GM18502 (cell line): ENCODE measurements at regions not wholly inside any gene's neighbourhood (a gene's known extent, or its start where the extent isn't known, plus 50 kb on each side); places are given as distances from the start of the nearest gene placed in this dataset.

Experiments used
- ATAC-seq: cut with Tn5 transposase; IDR thresholded peaks from one replicate; pipeline ENCODE4 v1.9.1; 2021; ENCODE audit warnings: mild to moderate bottlenecking; ENCODE audit not compliant: unreplicated experiment, poor library complexity

- ATAC-seq, result no peak
These were observed 827.0 kb upstream of the IGFBP3 start for GRCh38 chr7:46747869-46748576.

GRCh38 chr7:46746695-46747687 is 825.9 kb upstream of the IGFBP3 start:
- no peak for ATAC-seq

- no peak for ATAC-seq
These were observed 824.6 kb upstream of the IGFBP3 start for GRCh38 chr7:46745707-46746090.

- ATAC-seq, result no peak
These were observed 824.1 kb upstream of the IGFBP3 start for GRCh38 chr7:46744957-46745706.

DNA sequence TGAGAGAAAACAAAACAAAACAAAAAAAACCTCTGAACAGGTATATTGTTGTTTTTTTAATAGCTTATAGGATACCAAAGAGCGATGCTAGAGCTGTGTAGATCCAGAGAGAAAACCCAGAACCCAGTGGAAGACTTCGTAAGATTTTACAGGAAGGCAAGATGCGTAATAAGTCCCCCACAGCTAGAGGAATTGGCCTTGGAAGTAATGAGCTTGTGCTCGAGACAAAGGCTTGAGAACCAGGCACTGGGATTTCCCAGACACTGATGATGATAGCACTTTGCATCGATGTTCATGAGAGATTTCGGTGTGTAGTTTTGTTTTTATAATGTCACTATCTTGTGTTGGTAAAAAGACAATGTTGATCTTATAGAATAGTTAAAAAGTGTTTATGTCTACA is 821.5 kb upstream of the IGFBP3 start:
- ATAC-seq, result no peak

DNA sequence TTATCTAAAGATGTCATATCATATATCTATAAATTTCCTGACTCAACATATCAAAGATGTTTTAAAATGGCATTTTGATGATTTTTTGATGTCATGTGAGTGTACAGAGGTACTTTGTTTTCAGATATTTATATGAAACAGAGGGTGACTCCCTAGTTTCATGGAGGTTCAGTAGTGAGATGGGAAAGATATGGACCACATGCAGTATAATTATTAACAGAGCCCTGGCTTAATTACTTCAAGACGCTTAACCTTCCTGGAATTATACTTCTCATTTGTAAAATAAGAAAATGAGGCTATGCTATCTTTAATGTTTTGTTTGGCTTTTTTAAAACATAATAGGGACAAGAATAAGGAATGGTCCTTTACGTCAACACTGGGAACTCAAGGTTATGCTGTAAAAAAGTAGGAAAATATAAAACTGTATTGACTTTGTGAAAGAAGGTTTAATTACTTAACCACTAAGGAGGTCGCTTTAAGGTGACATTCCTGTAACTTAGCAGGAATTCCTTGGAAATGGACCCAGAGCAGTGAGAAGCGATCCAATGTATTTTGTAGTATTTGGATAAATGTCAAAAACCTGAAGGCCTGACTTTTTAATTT is 821.0 kb upstream of the IGFBP3 start:
- no peak for ATAC-seq

GRCh38 chr7:46741181-46741580 is 820.1 kb upstream of the IGFBP3 start:
- no peak for ATAC-seq

GRCh38 chr7:46739518-46740234 is 818.6 kb upstream of the IGFBP3 start:
- no peak for ATAC-seq

DNA sequence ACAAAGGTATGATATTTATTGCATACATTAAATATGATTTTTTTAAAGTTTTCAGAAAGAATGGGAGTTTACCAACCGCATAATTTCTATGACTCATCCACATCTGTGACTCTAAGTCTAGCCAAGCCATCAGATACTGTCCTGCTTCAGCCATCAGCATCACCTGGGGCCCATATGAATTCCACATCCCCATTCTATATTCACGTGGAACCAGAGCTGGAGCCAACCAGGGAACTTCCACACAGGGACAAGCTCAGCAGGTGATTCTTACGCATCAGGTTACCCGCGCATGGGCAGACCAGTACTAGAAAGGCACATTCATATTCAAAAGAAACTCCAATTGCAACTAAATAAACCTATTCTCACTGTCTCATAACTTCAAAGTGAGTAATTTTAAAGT is 817.7 kb upstream of the IGFBP3 start:
- ATAC-seq, result no peak

DNA sequence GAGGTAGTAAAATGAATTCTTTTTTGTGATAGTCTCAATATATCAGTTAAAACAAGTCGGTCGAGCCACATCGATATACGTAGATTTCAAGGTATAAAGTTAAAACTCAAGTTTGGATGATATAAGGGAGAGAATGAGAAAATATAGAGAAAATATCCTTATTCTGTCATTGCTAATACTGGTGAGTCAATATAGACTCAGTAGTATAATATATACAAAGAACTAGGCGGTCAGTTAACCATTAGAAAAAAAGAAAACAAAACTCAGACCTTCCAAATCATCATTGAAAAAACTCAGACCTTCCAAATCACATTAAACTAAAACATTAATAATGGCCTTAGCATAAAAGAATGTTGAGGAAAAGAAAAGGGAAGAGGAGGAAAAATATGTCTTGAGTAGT is 817.1 kb upstream of the IGFBP3 start:
- no peak for ATAC-seq

GRCh38 chr7:46725838-46726237 is 804.8 kb upstream of the IGFBP3 start:
- ATAC-seq, result no peak

DNA sequence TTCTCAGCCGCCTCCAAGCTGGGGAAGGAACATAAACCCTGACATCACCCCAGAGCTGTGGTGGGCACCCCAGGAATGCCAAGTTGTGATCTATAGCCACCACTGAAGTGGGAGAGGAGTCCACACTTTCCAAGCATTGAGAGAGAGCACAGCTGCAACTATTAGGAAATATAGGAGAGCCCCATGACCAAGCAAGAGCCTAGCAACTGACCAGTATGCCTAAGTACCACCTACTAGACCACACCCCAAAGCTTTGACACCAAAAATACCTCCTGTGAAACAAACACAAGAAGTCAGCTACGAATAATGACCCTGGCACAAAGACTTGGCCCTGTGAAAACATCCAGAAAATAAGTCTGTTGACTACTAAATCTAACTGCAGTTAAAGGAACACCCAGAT is 804.1 kb upstream of the IGFBP3 start:
- no peak for ATAC-seq

GRCh38 chr7:46723742-46724141 is 802.7 kb upstream of the IGFBP3 start:
- no peak for ATAC-seq

GRCh38 chr7:46723003-46723402 is 801.9 kb upstream of the IGFBP3 start:
- no peak for ATAC-seq

DNA sequence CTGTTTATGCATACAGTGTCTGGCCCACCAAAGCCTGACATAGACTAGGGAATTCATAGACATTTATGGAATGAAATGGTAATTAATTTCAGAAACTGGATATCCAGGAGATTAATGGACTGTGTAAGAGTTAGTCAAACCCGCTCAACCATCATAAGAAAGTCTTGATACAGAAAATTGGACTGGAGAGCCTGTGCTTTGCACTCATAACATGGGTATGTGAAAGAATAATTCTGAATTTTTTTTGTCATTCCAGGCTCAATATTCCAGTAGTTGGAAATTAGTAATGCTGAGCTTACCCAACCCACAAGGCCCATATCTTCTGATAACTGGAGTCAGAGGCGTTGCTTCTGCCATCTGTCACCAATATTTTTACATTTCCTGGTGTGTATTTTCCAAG is 799.7 kb upstream of the IGFBP3 start:
- ATAC-seq, result no peak

DNA sequence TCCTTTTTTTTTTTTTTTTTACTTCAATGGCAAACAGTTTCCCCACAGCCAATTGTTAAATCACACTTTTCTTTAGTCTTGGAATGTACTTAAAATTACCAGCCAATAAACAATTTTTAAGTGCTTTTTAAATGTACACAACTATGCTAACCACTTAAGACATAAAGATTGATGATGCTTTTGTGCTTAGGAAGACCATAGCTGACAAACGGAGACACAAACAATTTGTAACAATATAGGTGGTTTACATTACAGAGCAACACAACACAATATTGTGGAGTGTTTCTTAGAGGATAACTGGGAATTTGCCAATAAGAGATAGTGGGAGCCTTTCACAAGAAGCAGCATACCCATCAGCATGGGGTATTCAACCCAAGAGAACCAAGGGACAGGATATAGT is 798.5 kb upstream of the IGFBP3 start:
- ATAC-seq, result no peak

GRCh38 chr7:46716926-46717325 is 795.9 kb upstream of the IGFBP3 start:
- no peak for ATAC-seq

GRCh38 chr7:46715579-46715978 is 794.5 kb upstream of the IGFBP3 start:
- ATAC-seq, result no peak

DNA sequence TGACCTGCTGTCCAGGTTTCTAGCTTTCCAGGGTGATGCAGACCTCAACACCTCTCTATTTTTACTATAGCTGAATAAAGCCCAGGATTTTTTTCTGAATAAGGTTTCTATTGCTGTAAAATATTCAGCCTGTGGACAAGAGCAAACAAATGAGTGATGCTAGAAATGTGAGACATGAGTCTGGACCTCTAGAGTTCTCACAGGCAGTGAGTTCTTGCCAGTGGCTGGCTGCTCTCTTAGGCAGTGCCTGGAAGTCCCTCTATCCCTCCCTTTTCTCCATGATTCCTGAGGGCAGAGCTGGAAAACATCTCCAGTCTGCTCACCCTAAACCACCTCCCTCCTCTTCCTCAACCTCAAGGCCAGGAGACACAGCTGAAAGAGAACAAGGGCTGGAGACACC is 793.8 kb upstream of the IGFBP3 start:
- ATAC-seq, result no peak
